ENCODE measurements at regions not wholly inside any gene's neighbourhood (a gene's known extent, or its start where the extent isn't known, plus 50 kb on each side); places are given as distances from the start of the nearest gene placed in this dataset.
"Not testable (repeated sequence)": the region's sequence is repeated elsewhere in the genome, so short reads cannot be mapped to it uniquely, and the experiment has no call there.

DNA sequence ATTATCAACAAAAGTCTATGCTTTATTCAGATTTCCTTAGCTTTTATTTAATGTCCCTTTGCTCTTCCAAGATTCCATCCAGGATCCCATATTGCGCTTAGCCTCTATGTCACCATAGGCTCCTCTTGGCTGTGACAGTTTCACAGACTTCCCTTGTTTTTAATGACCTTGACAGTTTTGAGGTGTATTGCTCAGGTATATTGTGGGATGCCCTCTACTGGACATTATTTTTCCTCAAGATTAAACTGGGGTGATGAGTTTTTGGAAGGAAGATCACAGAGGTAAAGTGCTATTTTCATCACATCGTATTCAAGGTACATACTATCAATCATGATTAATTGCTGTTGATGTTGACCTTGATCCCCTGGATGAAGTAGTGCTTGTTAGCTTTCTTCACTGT lies 99.1 kb upstream of the SMAD3 start:
- H3K36me3 Mint-ChIP-seq = no peaks in the 10 kb centered on the region
- no peak overlapping the region for H3K27ac Mint-ChIP-seq
- H3K4me1 Mint-ChIP-seq (ENCODE audit: low read depth) = no peaks in the 10 kb centered on the region
- H3K4me3 Mint-ChIP-seq = no peak overlapping the region
- H3K27me3 Mint-ChIP-seq = no peaks in the 10 kb centered on the region
- no peaks in the 10 kb centered on the region for H3K9me3 Mint-ChIP-seq (ENCODE audit: low read depth)

DNA sequence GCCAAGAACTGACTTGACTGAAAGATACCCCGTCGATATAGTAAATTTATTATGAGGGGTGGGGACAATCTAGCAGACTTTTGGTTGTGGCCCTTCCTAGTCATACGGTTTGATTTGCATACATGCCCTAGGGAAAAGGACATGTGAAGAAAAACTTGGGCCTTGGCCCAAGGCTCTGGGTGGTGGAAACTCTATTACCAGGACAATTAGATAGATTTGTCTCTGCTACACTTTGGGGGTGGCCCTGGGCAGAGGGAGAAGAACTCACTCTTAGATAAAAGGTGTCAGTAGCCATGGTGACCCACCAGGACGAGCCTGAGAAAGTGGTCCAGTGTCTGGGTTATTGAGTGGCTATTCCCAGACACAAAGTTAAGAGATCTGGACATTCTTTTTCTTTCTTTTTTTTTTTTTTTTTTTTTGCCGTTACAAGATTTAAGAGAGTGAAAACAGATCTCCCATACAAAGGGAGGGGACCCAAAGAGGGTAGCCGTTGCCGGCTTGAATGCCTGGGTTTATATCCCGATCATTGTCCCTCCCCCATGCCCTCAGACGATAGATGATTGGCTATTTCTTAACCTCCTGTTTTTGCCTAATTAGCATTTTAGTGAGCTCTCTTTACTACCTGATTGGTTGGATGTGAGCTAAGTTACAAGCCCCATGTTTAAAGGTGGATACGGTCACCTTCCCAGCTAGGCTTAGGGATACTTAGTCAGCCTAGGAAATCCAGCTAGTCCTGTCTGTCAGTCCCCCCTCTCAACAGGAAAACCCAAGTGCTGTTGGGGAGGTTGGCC lies 96.4 kb upstream of the SMAD3 start:
- no peaks in the 10 kb centered on the region for H3K4me1 Mint-ChIP-seq (ENCODE audit: low read depth)
- no peak overlapping the region for H3K4me3 Mint-ChIP-seq
- H3K27ac Mint-ChIP-seq = no peak overlapping the region
- no peaks in the 10 kb centered on the region for H3K27me3 Mint-ChIP-seq
- H3K36me3 Mint-ChIP-seq = no peaks in the 10 kb centered on the region
- no peaks in the 10 kb centered on the region for H3K9me3 Mint-ChIP-seq (ENCODE audit: low read depth)

DNA sequence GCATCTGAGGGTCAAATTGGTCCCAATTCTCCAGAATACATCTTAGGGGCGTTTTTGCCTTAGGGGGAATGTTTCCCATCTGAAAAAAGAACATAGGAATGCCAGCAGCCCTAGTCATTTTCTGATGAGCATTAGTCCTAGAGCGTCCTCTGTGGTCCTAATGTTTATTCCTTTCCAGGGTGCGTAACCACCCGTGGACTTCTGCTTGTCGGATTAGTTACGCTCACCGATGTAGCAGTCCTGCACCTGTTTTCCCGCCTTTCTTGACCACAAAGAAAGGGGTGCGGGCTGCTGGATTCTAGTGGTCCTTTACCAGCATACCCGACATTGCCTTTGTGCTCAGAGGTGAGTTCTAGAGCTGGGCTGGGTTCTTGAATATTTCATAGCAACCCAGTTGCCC lies 91.3 kb upstream of the SMAD3 start:
- not testable (repeated sequence) for H3K4me3 Mint-ChIP-seq; H3K9me3 Mint-ChIP-seq (ENCODE audit: low read depth); H3K4me1 Mint-ChIP-seq (ENCODE audit: low read depth); H3K27me3 Mint-ChIP-seq; H3K36me3 Mint-ChIP-seq; H3K27ac Mint-ChIP-seq

DNA sequence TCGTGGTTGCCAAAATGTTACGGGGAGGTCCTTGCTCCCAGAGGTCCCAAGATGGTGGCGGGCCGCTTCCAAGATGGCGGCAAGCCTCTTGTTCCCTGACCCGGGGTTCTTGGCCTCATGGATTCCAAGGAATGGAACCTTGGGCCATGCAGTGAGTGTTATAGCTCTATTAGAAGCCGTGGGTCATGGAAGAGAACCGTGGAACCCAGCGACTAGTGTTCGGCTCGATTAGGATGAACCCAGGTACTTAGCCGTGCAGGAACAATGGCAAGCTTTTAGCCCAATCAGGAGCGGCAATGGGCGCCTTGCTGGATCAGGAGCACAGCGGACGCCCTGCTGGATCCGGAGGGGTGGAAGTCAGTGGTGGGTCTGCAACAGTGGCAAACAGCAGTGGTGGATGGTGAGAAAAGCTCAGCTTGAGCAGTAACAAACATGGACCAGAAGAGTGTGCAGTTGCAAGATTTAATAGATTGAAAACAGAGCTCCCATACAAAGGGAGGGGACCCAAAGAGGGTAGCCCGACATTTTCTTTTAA lies 89.2 kb upstream of the SMAD3 start:
- H3K27ac Mint-ChIP-seq = not testable (repeated sequence)

DNA sequence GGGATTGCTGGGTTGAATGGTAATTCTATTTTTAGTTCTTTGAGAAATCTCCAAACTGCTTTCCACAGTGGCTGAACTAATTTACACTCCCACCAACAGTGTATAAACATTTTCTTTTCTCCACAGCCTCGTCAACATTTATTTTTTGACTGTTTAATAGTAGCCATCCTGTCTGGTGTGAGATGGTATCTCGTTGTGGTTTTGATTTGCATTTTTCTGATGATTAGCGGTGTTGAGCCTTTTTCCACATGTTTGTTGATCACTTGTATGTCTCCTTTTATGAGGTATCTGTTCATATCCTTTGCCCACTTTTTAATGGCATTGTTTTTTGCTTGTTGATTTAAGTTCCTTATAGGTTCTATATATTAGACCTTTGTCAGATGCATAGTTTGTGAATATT lies 85.1 kb upstream of the SMAD3 start:
- H3K27ac Mint-ChIP-seq; H3K36me3 Mint-ChIP-seq; H3K9me3 Mint-ChIP-seq (ENCODE audit: low read depth); H3K4me1 Mint-ChIP-seq (ENCODE audit: low read depth); H3K27me3 Mint-ChIP-seq; H3K4me3 Mint-ChIP-seq: not testable (repeated sequence)

More for the DNA sequence above, 89.2 kb upstream of the SMAD3 start:
- not testable (repeated sequence) for H3K9me3 Mint-ChIP-seq (ENCODE audit: low read depth); H3K36me3 Mint-ChIP-seq; H3K4me3 Mint-ChIP-seq; H3K27me3 Mint-ChIP-seq; H3K4me1 Mint-ChIP-seq (ENCODE audit: low read depth)

DNA sequence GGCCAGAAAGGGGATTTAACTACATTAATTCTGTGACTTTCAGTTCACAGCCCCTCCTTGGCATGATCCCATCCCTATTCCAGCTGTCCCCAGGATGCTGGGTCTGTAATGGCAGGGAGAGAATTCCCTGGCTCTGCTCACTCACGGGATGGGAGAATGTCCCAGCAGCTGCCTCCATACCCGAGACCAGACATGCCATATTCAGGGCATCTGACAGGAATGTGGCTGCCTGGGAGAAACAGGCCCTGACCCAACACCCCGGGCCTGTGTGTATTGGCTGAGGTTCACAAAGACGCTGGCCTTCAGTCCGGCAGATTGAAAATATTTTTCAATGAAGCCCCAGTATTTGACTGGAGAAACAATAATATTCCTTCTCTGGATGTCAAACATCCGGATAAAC lies 83.6 kb upstream of the SMAD3 start:
- Mint-ChIP-seq H3K27me3 (peaks cover 3% of the 10 kb centered on the region), H3K36me3 (no peaks in the 10 kb centered on the region), H3K9me3 (ENCODE audit: low read depth) (no peaks in the 10 kb centered on the region), H3K4me1 (ENCODE audit: low read depth) (no peaks in the 10 kb centered on the region), H3K27ac (no peak overlapping the region), H3K4me3 (no peak overlapping the region)

DNA sequence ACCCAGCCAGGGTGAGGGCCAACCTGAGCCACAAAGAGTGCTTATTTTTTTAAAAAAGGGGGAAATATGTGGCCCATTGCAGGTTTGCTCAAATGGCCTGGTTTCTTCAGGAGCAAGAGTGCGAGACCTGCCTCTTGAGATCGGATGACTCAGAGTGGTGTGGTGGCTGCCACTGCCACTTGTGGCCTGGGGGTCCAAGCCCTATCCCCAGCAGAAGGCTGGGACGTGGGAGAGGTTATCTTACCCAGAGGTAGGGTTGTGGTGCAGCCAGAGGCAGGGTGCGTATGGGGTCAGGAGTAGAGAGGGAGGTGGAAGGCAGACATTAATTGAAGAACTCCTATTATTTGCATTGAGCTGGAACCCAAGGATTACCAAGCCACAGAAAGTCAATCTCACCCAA lies 83.2 kb upstream of the SMAD3 start:
- H3K27me3 Mint-ChIP-seq = peaks cover 3% of the 10 kb centered on the region

DNA sequence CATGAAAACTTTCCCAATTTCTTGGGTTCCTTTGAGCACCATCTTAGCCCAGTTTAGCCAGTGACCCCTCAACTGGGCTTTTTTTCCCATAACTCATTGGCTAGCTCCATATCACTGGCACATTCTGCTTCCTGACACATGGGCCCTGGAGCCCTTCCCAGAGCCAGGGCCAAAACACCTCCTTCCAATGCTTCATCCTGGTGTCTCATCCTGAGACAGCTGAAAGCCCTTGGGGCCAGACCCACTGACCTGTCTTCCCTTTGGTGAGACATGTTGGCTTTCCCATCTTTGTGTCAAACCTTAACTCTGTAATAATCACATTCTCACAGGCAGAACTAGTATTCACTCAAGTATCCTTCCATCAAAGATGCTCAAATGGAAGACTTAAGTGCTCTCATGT lies 82.6 kb upstream of the SMAD3 start:
- Mint-ChIP-seq H3K36me3 (no peaks in the 10 kb centered on the region), H3K27ac (no peak overlapping the region), H3K4me1 (ENCODE audit: low read depth) (no peaks in the 10 kb centered on the region), H3K27me3 (peaks cover 3% of the 10 kb centered on the region), H3K4me3 (no peak overlapping the region), H3K9me3 (ENCODE audit: low read depth) (no peaks in the 10 kb centered on the region)

More for the DNA sequence above, 83.2 kb upstream of the SMAD3 start:
- no peaks in the 10 kb centered on the region for H3K9me3 Mint-ChIP-seq (ENCODE audit: low read depth)
- no peaks in the 10 kb centered on the region for H3K36me3 Mint-ChIP-seq
- no peak overlapping the region for H3K4me3 Mint-ChIP-seq
- no peak overlapping the region for H3K27ac Mint-ChIP-seq
- no peaks in the 10 kb centered on the region for H3K4me1 Mint-ChIP-seq (ENCODE audit: low read depth)

DNA sequence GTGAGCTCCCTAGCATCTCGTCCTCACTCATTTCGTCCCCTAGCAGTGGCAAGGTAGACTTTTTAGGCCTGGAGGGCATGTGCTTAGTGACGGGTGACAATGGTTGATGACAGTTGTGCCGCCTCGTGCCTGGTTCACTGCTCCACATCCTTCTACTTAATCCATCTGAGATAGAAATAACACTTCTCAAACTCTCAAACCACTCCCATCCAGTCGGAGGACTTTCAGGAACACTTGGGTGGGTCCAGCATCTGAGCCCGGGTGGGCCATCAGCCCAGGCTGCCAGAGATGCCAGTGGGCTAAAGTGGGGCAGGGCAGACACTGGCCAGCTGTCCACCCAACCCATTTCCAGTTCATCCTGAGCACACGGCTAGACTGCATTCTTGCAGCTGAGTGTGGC lies 79.7 kb upstream of the SMAD3 start:
- Mint-ChIP-seq H3K36me3 (no peaks in the 10 kb centered on the region), H3K4me3 (no peak overlapping the region), H3K4me1 (ENCODE audit: low read depth) (no peaks in the 10 kb centered on the region), H3K27ac (no peak overlapping the region), H3K27me3 (peaks cover 3% of the 10 kb centered on the region), H3K9me3 (ENCODE audit: low read depth) (no peaks in the 10 kb centered on the region)

DNA sequence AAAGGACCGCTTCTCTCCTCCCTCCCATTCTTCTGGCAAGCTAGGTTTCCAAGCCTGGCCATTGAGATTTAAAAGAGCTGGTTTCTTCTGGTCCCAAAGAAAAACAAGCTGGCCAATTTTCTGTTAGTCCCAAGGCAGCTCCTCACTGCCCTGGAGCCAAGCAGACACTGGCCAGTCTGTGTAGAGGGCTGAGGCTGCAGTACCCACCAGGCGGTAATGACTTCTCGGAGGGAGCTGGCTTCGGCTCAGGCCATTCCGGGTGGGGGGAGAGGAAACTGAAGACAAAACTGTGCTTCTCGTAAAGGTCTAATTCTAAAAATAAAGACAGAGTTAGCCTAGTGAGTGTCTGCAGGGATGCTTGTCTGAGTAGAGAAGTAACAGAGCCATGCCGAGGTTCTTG lies 78.5 kb upstream of the SMAD3 start:
- Mint-ChIP-seq H3K27ac (no peak overlapping the region), H3K27me3 (peaks cover 5% of the 10 kb centered on the region), H3K36me3 (no peaks in the 10 kb centered on the region), H3K4me3 (no peak overlapping the region), H3K9me3 (ENCODE audit: low read depth) (no peaks in the 10 kb centered on the region), H3K4me1 (ENCODE audit: low read depth) (no peaks in the 10 kb centered on the region)

DNA sequence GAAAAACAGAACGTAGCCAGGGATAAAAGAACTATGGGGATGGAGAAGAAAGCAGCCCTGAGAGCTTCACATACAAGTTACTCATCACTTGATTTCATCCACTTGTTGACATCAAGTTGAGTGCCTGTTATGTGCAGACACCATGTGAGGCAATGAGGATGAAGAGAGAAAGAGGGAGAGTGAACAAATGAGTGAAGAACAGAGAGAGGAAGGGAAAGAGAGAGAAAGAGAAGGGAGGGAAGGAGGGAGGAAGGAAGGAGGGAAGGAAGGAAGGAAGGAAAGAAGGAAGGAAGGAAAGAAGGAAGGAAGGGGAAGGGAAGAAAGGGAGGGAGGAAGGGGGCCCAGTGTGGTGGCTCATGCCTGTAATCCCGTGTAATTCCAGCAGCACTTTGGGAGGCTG lies 72.3 kb upstream of the SMAD3 start:
- no peaks in the 10 kb centered on the region for H3K4me1 Mint-ChIP-seq (ENCODE audit: low read depth)
- H3K27me3 Mint-ChIP-seq = peaks cover 3% of the 10 kb centered on the region
- peaks cover 2% of the 10 kb centered on the region for H3K9me3 Mint-ChIP-seq (ENCODE audit: low read depth)
- no peaks in the 10 kb centered on the region for H3K36me3 Mint-ChIP-seq
- no peak overlapping the region for H3K27ac Mint-ChIP-seq
- no peak overlapping the region for H3K4me3 Mint-ChIP-seq

DNA sequence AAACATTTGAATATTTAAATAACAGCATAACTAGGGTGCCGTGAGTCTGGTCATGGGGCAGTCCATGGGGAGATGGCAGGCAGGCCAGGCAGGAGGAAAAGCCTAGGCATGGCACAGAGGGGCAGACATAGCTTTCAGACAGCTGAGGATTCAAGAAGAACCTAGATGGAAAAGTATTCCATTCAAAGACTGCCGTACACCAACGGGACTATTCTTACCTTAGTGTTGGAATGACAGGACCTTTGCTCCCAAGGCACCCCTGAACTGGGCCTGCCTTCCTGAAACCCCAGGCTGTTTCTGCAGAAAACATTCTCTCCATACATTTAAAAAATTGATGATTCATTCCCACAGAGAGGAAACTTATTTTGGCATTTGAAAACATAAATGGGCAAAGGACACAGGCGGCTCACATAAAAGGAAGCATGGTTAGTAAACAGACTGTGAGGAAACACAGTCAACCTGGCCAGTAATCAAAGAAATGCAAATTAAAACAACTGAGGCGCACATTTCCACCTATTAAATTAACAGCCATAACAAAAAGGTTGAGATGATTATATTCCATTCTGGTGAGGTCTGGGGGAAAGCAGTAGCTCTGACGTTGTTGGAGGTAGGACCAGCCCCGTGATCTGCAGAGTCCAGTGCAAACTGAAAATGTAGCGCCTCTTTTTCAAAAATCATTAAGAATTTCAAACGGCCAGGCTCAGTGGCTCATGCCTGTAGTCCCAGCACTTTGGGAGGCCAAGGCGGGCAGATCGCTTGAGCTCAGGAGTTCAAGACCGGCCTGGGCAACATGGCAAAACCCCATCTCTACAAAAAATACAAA lies 71.3 kb upstream of the SMAD3 start:
- Mint-ChIP-seq H3K4me1 (ENCODE audit: low read depth) (no peaks in the 10 kb centered on the region), H3K27ac (no peak overlapping the region), H3K4me3 (no peak overlapping the region), H3K9me3 (ENCODE audit: low read depth) (peaks cover 9% of the 10 kb centered on the region), H3K27me3 (peaks cover 3% of the 10 kb centered on the region), H3K36me3 (no peaks in the 10 kb centered on the region)

DNA sequence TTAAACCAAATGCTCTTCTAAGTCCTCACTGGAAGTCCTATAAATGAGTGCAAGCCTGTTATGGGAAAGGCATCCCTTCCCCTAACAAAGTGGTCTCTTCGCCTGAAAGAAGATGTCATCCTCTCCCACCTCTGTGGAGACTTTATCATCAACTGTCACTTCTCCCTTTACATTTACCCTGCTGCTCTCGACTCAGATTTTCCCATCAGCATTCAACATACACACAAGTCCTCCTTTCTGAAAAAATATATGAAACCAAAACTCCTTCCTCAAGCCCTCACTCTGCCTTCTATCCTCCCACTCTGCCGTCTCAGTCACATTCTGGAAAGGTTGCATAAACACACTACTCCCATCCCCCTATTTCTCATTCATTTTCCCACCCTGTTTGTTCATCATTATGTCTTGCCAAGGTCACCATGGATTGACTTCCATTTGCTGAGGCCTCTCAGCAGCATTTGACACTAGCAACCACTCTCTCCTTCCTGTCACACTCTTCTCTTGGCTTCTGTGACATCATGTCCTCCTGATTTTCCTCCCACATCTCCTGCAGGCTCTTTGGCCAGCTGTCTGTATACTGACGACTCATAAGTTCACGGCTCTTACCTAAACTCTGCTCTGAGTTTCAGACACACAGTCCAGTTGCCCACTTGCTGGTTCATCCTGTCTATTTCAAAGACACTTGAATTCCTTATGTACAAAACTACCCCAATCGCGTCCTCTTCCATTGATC lies 70.3 kb upstream of the SMAD3 start:
- Mint-ChIP-seq H3K36me3 (no peaks in the 10 kb centered on the region), H3K4me1 (ENCODE audit: low read depth) (no peaks in the 10 kb centered on the region), H3K27me3 (peaks cover 3% of the 10 kb centered on the region), H3K4me3 (no peak overlapping the region), H3K9me3 (ENCODE audit: low read depth) (peaks cover 14% of the 10 kb centered on the region), H3K27ac (no peak overlapping the region)

DNA sequence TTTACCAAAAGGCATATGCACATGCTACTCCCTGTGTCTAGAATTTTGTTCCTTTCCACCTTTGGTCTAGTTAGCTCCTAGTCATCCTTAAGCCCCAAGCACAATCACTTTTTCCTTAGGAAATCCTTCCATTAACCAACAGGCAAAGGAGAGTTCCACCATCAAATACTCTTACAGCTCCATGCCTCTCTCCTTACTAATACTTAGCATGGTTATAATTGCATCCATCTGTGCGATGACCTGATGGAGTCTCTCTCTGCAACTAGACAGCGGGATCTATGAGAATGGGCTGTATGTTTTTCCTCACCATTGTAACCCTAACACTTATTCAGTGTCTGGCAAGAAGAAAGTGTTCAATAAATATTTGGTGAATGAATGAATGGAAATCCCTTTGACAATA lies 69.3 kb upstream of the SMAD3 start:
- peaks cover 3% of the 10 kb centered on the region for H3K27me3 Mint-ChIP-seq
- no peak overlapping the region for H3K4me3 Mint-ChIP-seq
- peaks cover under 1% of the 10 kb centered on the region for H3K36me3 Mint-ChIP-seq
- peaks cover 14% of the 10 kb centered on the region for H3K9me3 Mint-ChIP-seq (ENCODE audit: low read depth)
- H3K27ac Mint-ChIP-seq = no peak overlapping the region
- H3K4me1 Mint-ChIP-seq (ENCODE audit: low read depth) = no peaks in the 10 kb centered on the region

DNA sequence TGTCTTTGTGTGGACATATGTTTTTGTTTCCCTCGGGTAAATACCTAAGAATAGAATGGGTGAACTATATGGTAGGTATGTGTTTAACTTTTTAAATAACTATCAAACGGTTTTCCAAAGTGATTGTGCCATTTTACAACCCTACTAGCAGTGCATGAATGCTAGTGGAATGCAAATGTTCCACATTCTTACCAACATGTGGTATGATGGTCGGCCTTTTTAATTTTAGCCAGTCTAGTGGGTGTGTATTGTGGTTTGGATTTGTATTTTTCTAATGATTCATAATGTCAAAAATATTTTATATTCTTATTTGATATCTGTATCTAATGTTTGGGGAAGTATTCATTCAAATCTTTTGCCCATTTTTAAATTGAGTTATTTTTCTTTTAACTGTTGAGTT lies 68.2 kb upstream of the SMAD3 start:
- no peak overlapping the region for H3K4me3 Mint-ChIP-seq

More for the DNA sequence above, 68.2 kb upstream of the SMAD3 start:
- Mint-ChIP-seq H3K9me3 (ENCODE audit: low read depth) (peaks cover 14% of the 10 kb centered on the region), H3K27me3 (no peaks in the 10 kb centered on the region), H3K36me3 (peaks cover 2% of the 10 kb centered on the region), H3K27ac (no peak overlapping the region), H3K4me1 (ENCODE audit: low read depth) (no peaks in the 10 kb centered on the region)

Measured in activated naive CD8-positive, alpha-beta T cell (primary cell).